NB4 (cell line): ENCODE measurements at regions not wholly inside any gene's neighbourhood (a gene's known extent, or its start where the extent isn't known, plus 50 kb on each side); places are given as distances from the start of the nearest gene placed in this dataset.

Experiments
- DNase-seq: peaks from one replicate; pipeline ENCODE4 v3.0.0; 2010; ENCODE audit warnings: low read depth
- H3K4me3 ChIP-seq: one replicate; pipeline ENCODE4 v1.5.1; 2011; ENCODE audit warnings: mild to moderate bottlenecking, low read depth, low read length, moderate library complexity
- MAX ChIP-seq: IDR thresholded peaks from 2 replicates; pipeline ENCODE4 v1.6.1; 2011; ENCODE audit warnings: low read depth, low read length
- MYC ChIP-seq: IDR thresholded peaks from 2 replicates; pipeline ENCODE4 v1.6.1; 2011; ENCODE audit warnings: low read depth, low read length
- POLR2A ChIP-seq: IDR thresholded peaks from 2 replicates; pipeline ENCODE4 v1.6.1; 2011; ENCODE audit warnings: mild to moderate bottlenecking; ENCODE audit not compliant: insufficient read length; ENCODE audit errors: extremely low read depth
- TF ChIP-seq, protein P1 (sequence below): IDR thresholded peaks from one replicate; pipeline ENCODE4 v1.5.1; 2012; ENCODE audit warnings: low read depth, low read length

GRCh38 chr16:65895486-65895885, 471.0 kb upstream of the CDH5 start:
- no peak overlapping the region for H3K4me3 ChIP-seq
- TF ChIP-seq POLR2A (no peak), MYC (no peak), MAX (no peak)
- TF ChIP-seq, protein P1, sequence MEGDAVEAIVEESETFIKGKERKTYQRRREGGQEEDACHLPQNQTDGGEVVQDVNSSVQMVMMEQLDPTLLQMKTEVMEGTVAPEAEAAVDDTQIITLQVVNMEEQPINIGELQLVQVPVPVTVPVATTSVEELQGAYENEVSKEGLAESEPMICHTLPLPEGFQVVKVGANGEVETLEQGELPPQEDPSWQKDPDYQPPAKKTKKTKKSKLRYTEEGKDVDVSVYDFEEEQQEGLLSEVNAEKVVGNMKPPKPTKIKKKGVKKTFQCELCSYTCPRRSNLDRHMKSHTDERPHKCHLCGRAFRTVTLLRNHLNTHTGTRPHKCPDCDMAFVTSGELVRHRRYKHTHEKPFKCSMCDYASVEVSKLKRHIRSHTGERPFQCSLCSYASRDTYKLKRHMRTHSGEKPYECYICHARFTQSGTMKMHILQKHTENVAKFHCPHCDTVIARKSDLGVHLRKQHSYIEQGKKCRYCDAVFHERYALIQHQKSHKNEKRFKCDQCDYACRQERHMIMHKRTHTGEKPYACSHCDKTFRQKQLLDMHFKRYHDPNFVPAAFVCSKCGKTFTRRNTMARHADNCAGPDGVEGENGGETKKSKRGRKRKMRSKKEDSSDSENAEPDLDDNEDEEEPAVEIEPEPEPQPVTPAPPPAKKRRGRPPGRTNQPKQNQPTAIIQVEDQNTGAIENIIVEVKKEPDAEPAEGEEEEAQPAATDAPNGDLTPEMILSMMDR, result no peak
- DNase-seq, result no peak

DNA sequence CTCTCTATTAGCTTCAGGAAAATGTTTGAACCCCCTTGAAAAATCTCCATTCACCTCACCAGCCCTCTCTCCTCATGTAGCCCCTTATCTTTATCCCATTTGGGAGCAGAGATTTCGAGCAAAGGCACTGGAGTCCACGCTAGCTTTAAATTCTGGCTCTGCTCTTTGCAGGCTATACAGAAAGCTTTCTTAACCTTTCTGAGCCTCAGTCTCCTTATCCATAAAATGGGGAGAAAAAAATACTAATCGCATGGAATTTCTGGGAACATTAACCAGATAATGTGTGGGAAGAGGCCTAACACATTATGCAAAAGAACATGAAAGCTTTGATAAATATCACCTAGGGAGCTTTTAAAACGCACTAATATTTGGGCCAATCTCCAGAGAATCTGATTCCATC, 476.3 kb upstream of the CDH5 start:
- TF ChIP-seq MYC (no peak), MAX (no peak), POLR2A (no peak)
- TF ChIP-seq, protein P1, result no peak
- H3K4me3 ChIP-seq, result no peak overlapping the region

DNA sequence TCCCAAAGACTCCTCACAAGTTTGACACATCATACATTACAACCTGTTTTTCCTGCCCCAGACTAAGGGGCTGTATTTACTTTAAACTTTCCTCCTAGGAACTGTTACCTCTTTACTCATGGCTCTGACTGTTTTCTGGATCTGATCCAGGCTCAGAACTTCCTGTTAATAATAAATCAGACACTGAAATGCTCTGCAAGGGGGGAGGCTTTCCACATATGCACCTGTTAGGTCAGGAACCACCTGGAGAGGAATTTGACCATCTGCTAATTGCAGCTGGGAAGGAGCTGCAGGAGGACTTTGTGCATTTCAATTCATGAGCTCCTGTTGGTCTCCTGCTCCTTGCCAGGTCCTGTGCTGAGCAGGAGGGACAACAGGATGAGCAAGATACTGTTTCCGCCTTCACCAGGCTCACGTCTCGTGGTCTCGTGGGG, 476.9 kb upstream of the CDH5 start:
- no peak for TF ChIP-seq MYC
- TF ChIP-seq MAX, result no peak
- TF ChIP-seq, protein P1, result no peak
- no peak for TF ChIP-seq POLR2A
- no peak overlapping the region for H3K4me3 ChIP-seq
- no peak for DNase-seq

More for the DNA sequence above, 476.3 kb upstream of the CDH5 start:
- DNase-seq, result no peak

- no peak for DNase-seq
- TF ChIP-seq MAX, result no peak
- TF ChIP-seq, protein P1, result no peak
- no peak for TF ChIP-seq POLR2A
- H3K4me3 ChIP-seq, result no peak overlapping the region
These were observed 478.3 kb upstream of the CDH5 start for GRCh38 chr16:65888201-65888600.

GRCh38 chr16:65884018-65884417, 482.5 kb upstream of the CDH5 start:
- H3K4me3 ChIP-seq, result no peak overlapping the region
- TF ChIP-seq, protein P1, result no peak
- no peak for TF ChIP-seq MYC
- no peak for TF ChIP-seq MAX
- TF ChIP-seq POLR2A, result no peak
- no peak for DNase-seq

GRCh38 chr16:65878347-65878746, 488.1 kb upstream of the CDH5 start:
- no peak for DNase-seq
- TF ChIP-seq MAX (no peak), MYC (no peak), POLR2A (no peak)
- TF ChIP-seq, protein P1, result no peak
- no peak overlapping the region for H3K4me3 ChIP-seq
